CD4-positive, alpha-beta T cell treated with Interleukin-4 for 4 hours (primary cell): ENCODE measurements at regions not wholly inside any gene's neighbourhood (a gene's known extent, or its start where the extent isn't known, plus 50 kb on each side); places are given as distances from the start of the nearest gene placed in this dataset.
"Not testable (repeated sequence)": the region's sequence is repeated elsewhere in the genome, so short reads cannot be mapped to it uniquely, and the experiment has no call there.

Source experiments
- DNase-seq: peaks from one replicate; pipeline ENCODE4 v3.0.0-alpha.2; 2020

- no peak for DNase-seq
Observed at GRCh38 chr7:67484244-67484751, 487.7 kb downstream of the TYW1 start.

GRCh38 chr7:67486401-67486800 lies 489.8 kb downstream of the TYW1 start:
- DNase-seq, result no peak

- DNase-seq, result no peak
Observed at GRCh38 chr7:67487316-67487715, 490.7 kb downstream of the TYW1 start.

- no peak for DNase-seq
Observed at GRCh38 chr7:67489881-67490280, 493.2 kb downstream of the TYW1 start.

GRCh38 chr7:67493366-67493765 lies 496.7 kb downstream of the TYW1 start:
- no peak for DNase-seq

GRCh38 chr7:67496589-67496988 lies 500.0 kb downstream of the TYW1 start:
- no peak for DNase-seq

- not testable (repeated sequence) for DNase-seq
Observed at GRCh38 chr7:67497914-67498313, 501.3 kb downstream of the TYW1 start.

GRCh38 chr7:67502929-67503328 lies 506.3 kb downstream of the TYW1 start:
- DNase-seq, result no peak

- no peak for DNase-seq
Observed at GRCh38 chr7:67505449-67505848, 508.8 kb downstream of the TYW1 start.

- no peak for DNase-seq
Observed at GRCh38 chr7:67512481-67512880, 515.8 kb downstream of the TYW1 start.

GRCh38 chr7:67518580-67518979 lies 521.9 kb downstream of the TYW1 start:
- no peak for DNase-seq

- DNase-seq, result no peak
Observed at GRCh38 chr7:67519171-67519570, 522.5 kb downstream of the TYW1 start.

- DNase-seq, result no peak
Observed at GRCh38 chr7:67522504-67522903, 525.9 kb downstream of the TYW1 start.

- no peak for DNase-seq
Observed at GRCh38 chr7:67523713-67524112, 527.1 kb downstream of the TYW1 start.

- DNase-seq, result no peak
Observed at GRCh38 chr7:67525588-67525987, 529.0 kb downstream of the TYW1 start.

- no peak for DNase-seq
Observed at GRCh38 chr7:67535241-67535989, 538.8 kb downstream of the TYW1 start.

- DNase-seq, result no peak
Observed at GRCh38 chr7:67542916-67543315, 546.3 kb downstream of the TYW1 start.

- no peak for DNase-seq
Observed at GRCh38 chr7:67547183-67547907, 550.7 kb downstream of the TYW1 start.

- DNase-seq, result no peak
Observed at GRCh38 chr7:67549126-67549525, 552.5 kb downstream of the TYW1 start.

- DNase-seq, result no peak
Observed at GRCh38 chr7:67550801-67551436, 554.3 kb downstream of the TYW1 start.

GRCh38 chr7:67552738-67553137 lies 556.1 kb downstream of the TYW1 start:
- DNase-seq, result no peak

GRCh38 chr7:67553378-67553777 lies 556.7 kb downstream of the TYW1 start:
- DNase-seq, result no peak

- DNase-seq, result no peak
Observed at GRCh38 chr7:67554986-67555385, 558.4 kb downstream of the TYW1 start.

- no peak for DNase-seq
Observed at GRCh38 chr7:67564959-67565358, 568.3 kb downstream of the TYW1 start.
